WTC11 (cell line): ENCODE measurements at regions not wholly inside any gene's neighbourhood (a gene's known extent, or its start where the extent isn't known, plus 50 kb on each side); places are given as distances from the start of the nearest gene placed in this dataset.
"Not testable (repeated sequence)": the region's sequence is repeated elsewhere in the genome, so short reads cannot be mapped to it uniquely, and the experiment has no call there.

Source experiments
- ATAC-seq: fragments of 200-7000 bp; cut with Tn5 transposase; 2 replicates; pipeline ENCODE4 v1.10.0; 2021; ENCODE audit warnings: mild to moderate bottlenecking, moderate library complexity
- CTCF ChIA-PET: fragments of 300-600 bp; sonication (Branson Sonifier 250); formaldehyde crosslinking; loops from one replicate; lab custom pipeline; 2021; ENCODE audit warnings: antibody characterized with exemption; lab: Charles Lee
- POLR2A ChIA-PET: fragments of 350-600 bp; sonication (Branson Sonifier 250); formaldehyde crosslinking; loops from one replicate; lab custom pipeline; 2021; ENCODE audit warnings: antibody characterized with exemption; lab: Charles Lee
- DNase-seq: peaks from one replicate; pipeline ENCODE4 v3.0.0; 2021; ENCODE audit warnings: low spot score
- H3K27ac Mint-ChIP-seq: 2 replicates; pipeline ENCODE4 v1.8.0; 2021; ENCODE audit warnings: mixed read lengths
- H3K27me3 Mint-ChIP-seq: 2 replicates; pipeline ENCODE4 v1.8.0; 2021; ENCODE audit warnings: low read depth, mild to moderate bottlenecking, moderate library complexity, mixed read lengths
- H3K36me3 Mint-ChIP-seq: 2 replicates; pipeline ENCODE4 v1.8.0; 2021; ENCODE audit warnings: mixed read lengths
- H3K4me1 Mint-ChIP-seq: 2 replicates; pipeline ENCODE4 v1.8.0; 2022; ENCODE audit warnings: mixed read lengths
- H3K4me3 Mint-ChIP-seq: 2 replicates; pipeline ENCODE4 v1.8.0; 2021; ENCODE audit warnings: mild to moderate bottlenecking, moderate library complexity, mixed read lengths
- H3K9me3 Mint-ChIP-seq: 2 replicates; pipeline ENCODE4 v1.8.0; 2021; ENCODE audit warnings: mixed read lengths
- CBFB ChIP-seq: sonication (generic); formaldehyde crosslinking; IDR thresholded peaks from 2 replicates; pipeline ENCODE4 v1.8.1; 2022; ENCODE audit warnings: mild to moderate bottlenecking, low read depth, missing genetic modification reagents
- CDX4 ChIP-seq: fragments of 250-450 bp; sonication (Bioruptor Pico); IDR thresholded peaks from 2 replicates; pipeline ENCODE4 v1.9.0; 2021; ENCODE audit warnings: moderate library complexity, mild to moderate bottlenecking, inconsistent platforms, borderline replicate concordance
- CREM ChIP-seq: sonication (generic); formaldehyde crosslinking; IDR thresholded peaks from 2 replicates; pipeline ENCODE4 v1.8.1; 2022; ENCODE audit warnings: mild to moderate bottlenecking, missing genetic modification reagents, moderate library complexity
- E2F1 ChIP-seq: sonication (generic); formaldehyde crosslinking; IDR thresholded peaks from 2 replicates; pipeline ENCODE4 v1.8.0; 2022; ENCODE audit warnings: mild to moderate bottlenecking, missing genetic modification reagents
- E2F4 ChIP-seq: sonication (generic); formaldehyde crosslinking; IDR thresholded peaks from 2 replicates; pipeline ENCODE4 v1.8.1; 2022; ENCODE audit warnings: low read depth, mild to moderate bottlenecking, moderate library complexity, missing genetic modification reagents, borderline replicate concordance
- HMGXB4 ChIP-seq: sonication (generic); formaldehyde crosslinking; IDR thresholded peaks from 2 replicates; pipeline ENCODE4 v1.8.1; 2023; ENCODE audit warnings: mild to moderate bottlenecking, moderate library complexity, missing genetic modification reagents
- IRF2 ChIP-seq: sonication (generic); formaldehyde crosslinking; IDR thresholded peaks from 2 replicates; pipeline ENCODE4 v1.8.0; 2022; ENCODE audit warnings: low read depth, missing genetic modification reagents, borderline replicate concordance
- JUN ChIP-seq: sonication (generic); formaldehyde crosslinking; IDR thresholded peaks from 2 replicates; pipeline ENCODE4 v1.8.0; 2023; ENCODE audit warnings: mild to moderate bottlenecking, missing genetic modification reagents
- KAT7 ChIP-seq: sonication (generic); formaldehyde crosslinking; IDR thresholded peaks from 2 replicates; pipeline ENCODE4 v1.8.1; 2023; ENCODE audit warnings: missing genetic modification reagents, mild to moderate bottlenecking, borderline replicate concordance
- MXD4 ChIP-seq: fragments of 250-450 bp; sonication (Bioruptor Pico); IDR thresholded peaks from 2 replicates; pipeline ENCODE4 v1.8.0; 2021; ENCODE audit warnings: mild to moderate bottlenecking, moderate library complexity, borderline replicate concordance
- MYBL2 ChIP-seq: sonication (generic); formaldehyde crosslinking; IDR thresholded peaks from 2 replicates; pipeline ENCODE4 v1.8.1; 2023; ENCODE audit warnings: mild to moderate bottlenecking, moderate library complexity, missing genetic modification reagents
- NFE2L1 ChIP-seq: sonication (generic); formaldehyde crosslinking; IDR thresholded peaks from 2 replicates; pipeline ENCODE4 v1.8.1; 2023; ENCODE audit warnings: missing genetic modification reagents
- NR3C1 ChIP-seq: sonication (generic); formaldehyde crosslinking; conservative IDR thresholded peaks from 2 replicates; pipeline ENCODE4 v1.8.1; 2023; ENCODE audit warnings: low read depth, mild to moderate bottlenecking, missing genetic modification reagents
- OVOL2 ChIP-seq: fragments of 250-450 bp; sonication (Bioruptor Pico); IDR thresholded peaks from 2 replicates; pipeline ENCODE4 v1.9.0; 2021; ENCODE audit warnings: mild to moderate bottlenecking, borderline replicate concordance
- SMAD3 ChIP-seq: sonication (generic); formaldehyde crosslinking; IDR thresholded peaks from 2 replicates; pipeline ENCODE4 v1.8.0; 2022; ENCODE audit warnings: missing genetic modification reagents, mild to moderate bottlenecking, borderline replicate concordance
- USF2 ChIP-seq: sonication (generic); formaldehyde crosslinking; IDR thresholded peaks from 2 replicates; pipeline ENCODE4 v1.8.1; 2023; ENCODE audit warnings: mild to moderate bottlenecking, missing genetic modification reagents, moderate library complexity
- ZNF416 ChIP-seq: fragments of 250-450 bp; sonication (Bioruptor Pico); IDR thresholded peaks from 2 replicates; pipeline ENCODE4 v1.9.0; 2021; ENCODE audit warnings: mild to moderate bottlenecking, inconsistent platforms
- ZNF423 ChIP-seq: fragments of 250-450 bp; sonication (Bioruptor Pico); IDR thresholded peaks from 2 replicates; pipeline ENCODE4 v2.1.2; 2022; ENCODE audit warnings: mild to moderate bottlenecking, moderate library complexity

- POLR2A ChIA-PET = no interaction called here
- no peaks in the 10 kb centered on the region for H3K27me3 Mint-ChIP-seq
- H3K4me3 Mint-ChIP-seq = no peak overlapping the region
- peaks cover 10% of the 10 kb centered on the region for H3K9me3 Mint-ChIP-seq
- H3K36me3 Mint-ChIP-seq = no peaks in the 10 kb centered on the region
- 0 out of 2 replicates have a peak, but pooled peaks cover 3% of the 10 kb centered on the region for H3K4me1 Mint-ChIP-seq
- H3K27ac Mint-ChIP-seq = no peak overlapping the region
- no peak for TF ChIP-seq E2F4 (CRISPR knock-in tag)
- TF ChIP-seq OVOL2 (CRISPR knock-in tag) = no peak
- TF ChIP-seq USF2 (CRISPR knock-in tag) = no peak
- no peak for TF ChIP-seq SMAD3 (CRISPR knock-in tag)
- no peak for TF ChIP-seq KAT7
- TF ChIP-seq E2F1 (CRISPR knock-in tag) = no peak
- no peak for TF ChIP-seq MYBL2
- no peak for TF ChIP-seq CDX4
- TF ChIP-seq NFE2L1 = no peak
- TF ChIP-seq, all 79 proteins: peak for 0
- DNase-seq (no peak), ATAC-seq (no peak)
- CTCF ChIA-PET = no interaction called here
Observed at GRCh38 chr6:90457867-90458259, 129.0 kb downstream of the MAP3K7 start.

- CTCF ChIA-PET = interaction anchor here (0.9 to 1.7 kb wide), 4 partner anchors 22 to 517 kb away, joined by 3 to 9 read pairs (median 4); no protein-coding TSS in a partner anchor
Observed at GRCh38 chr6:90456997-90457866, 129.6 kb downstream of the MAP3K7 start.

GRCh38 chr6:90456001-90456400 is 130.9 kb downstream of the MAP3K7 start:
- peaks cover 10% of the 10 kb centered on the region for H3K9me3 Mint-ChIP-seq
- H3K27ac Mint-ChIP-seq = no peak overlapping the region
- TF ChIP-seq HMGXB4 (CRISPR knock-in tag) (no peak), CREM (CRISPR knock-in tag) (no peak), ZNF423 (CRISPR knock-in tag) (no peak), CBFB (CRISPR knock-in tag) (no peak), JUN (CRISPR knock-in tag) (no peak), NR3C1 (CRISPR knock-in tag) (no peak), CDX4 (no peak), IRF2 (CRISPR knock-in tag) (no peak), ZNF416 (CRISPR knock-in tag) (no peak), MXD4 (CRISPR knock-in tag) (no peak)
- TF ChIP-seq, all 79 proteins: peak for 0
- CTCF ChIA-PET = interaction anchor here (0.9 to 1.7 kb wide), 5 partner anchors 21 to 516 kb away, joined by 3 to 9 read pairs (median 4); no protein-coding TSS in a partner anchor
- Mint-ChIP-seq H3K4me3 (no peak overlapping the region), H3K4me1 (peaks cover 12% of the 10 kb centered on the region), H3K27me3 (no peaks in the 10 kb centered on the region), H3K36me3 (no peaks in the 10 kb centered on the region)
- ATAC-seq = no peak
- POLR2A ChIA-PET = interaction anchor here (0.6 kb wide), 1 partner anchor 1362 kb away, joined by 3 read pairs; no protein-coding TSS in a partner anchor
- DNase-seq = no peak

More at GRCh38 chr6:90456997-90457866, 129.6 kb downstream of the MAP3K7 start:
- DNase-seq, H3K4me1 Mint-ChIP-seq, H3K9me3 Mint-ChIP-seq, H3K27me3 Mint-ChIP-seq, H3K4me3 Mint-ChIP-seq, H3K27ac Mint-ChIP-seq, H3K36me3 Mint-ChIP-seq, POLR2A ChIA-PET, ATAC-seq: not testable (repeated sequence)
